ENCODE measurements at regions not wholly inside any gene's neighbourhood (a gene's known extent, or its start where the extent isn't known, plus 50 kb on each side); places are given as distances from the start of the nearest gene placed in this dataset.

DNA sequence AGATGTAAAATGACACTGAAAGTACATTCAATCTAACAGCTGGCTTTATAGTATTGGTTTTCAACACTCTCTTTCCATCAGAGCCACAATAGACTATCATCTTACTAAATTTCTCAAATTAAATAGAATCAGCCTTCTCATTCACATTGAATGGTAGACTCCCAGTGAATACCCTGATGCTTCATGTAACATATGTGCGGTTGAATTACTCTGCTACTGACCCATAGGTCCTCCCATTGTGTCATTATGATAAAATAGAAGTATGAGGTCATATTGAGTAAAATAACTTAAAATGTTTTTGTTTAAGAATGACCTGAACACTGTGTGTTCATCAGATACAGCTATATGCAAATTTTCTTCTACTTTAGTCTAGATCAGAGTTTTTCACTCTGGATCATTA lies 75.9 kb upstream of the ADAMTSL1 start:
- TF ChIP-seq CTCF (IDR thresholded peaks at IDR 0.05) (no peak), POLR2A (IDR thresholded peaks at IDR 0.05) (no peak), POLR2AphosphoS5 (IDR thresholded peaks at IDR 0.05) (no peak)

Data from prostate gland (tissue), 2 donors.